ENCODE measurements at regions not wholly inside any gene's neighbourhood (a gene's known extent, or its start where the extent isn't known, plus 50 kb on each side); places are given as distances from the start of the nearest gene placed in this dataset.

- H3K9me3 Mint-ChIP-seq (ENCODE audit: unreplicated experiment) = peaks cover 10% of the 10 kb centered on the region
- no peak for DNase-seq (ENCODE audit: extremely low spot score, unreplicated experiment)
- peaks cover 14% of the 10 kb centered on the region for H3K27me3 Mint-ChIP-seq (ENCODE audit: unreplicated experiment)
- no peak overlapping the region for H3K4me3 Mint-ChIP-seq (ENCODE audit: unreplicated experiment)
- H3K4me1 Mint-ChIP-seq (ENCODE audit: unreplicated experiment) = peaks cover 15% of the 10 kb centered on the region
- no peaks in the 10 kb centered on the region for H3K36me3 Mint-ChIP-seq (ENCODE audit: unreplicated experiment)
- TF ChIP-seq, protein P1, sequence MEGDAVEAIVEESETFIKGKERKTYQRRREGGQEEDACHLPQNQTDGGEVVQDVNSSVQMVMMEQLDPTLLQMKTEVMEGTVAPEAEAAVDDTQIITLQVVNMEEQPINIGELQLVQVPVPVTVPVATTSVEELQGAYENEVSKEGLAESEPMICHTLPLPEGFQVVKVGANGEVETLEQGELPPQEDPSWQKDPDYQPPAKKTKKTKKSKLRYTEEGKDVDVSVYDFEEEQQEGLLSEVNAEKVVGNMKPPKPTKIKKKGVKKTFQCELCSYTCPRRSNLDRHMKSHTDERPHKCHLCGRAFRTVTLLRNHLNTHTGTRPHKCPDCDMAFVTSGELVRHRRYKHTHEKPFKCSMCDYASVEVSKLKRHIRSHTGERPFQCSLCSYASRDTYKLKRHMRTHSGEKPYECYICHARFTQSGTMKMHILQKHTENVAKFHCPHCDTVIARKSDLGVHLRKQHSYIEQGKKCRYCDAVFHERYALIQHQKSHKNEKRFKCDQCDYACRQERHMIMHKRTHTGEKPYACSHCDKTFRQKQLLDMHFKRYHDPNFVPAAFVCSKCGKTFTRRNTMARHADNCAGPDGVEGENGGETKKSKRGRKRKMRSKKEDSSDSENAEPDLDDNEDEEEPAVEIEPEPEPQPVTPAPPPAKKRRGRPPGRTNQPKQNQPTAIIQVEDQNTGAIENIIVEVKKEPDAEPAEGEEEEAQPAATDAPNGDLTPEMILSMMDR (IDR thresholded peaks at IDR 0.05) = no peak
- no peak overlapping the region for H3K27ac Mint-ChIP-seq (ENCODE audit: unreplicated experiment)
These were observed 104.0 kb upstream of the ZNF32 start for GRCh38 chr10:43752682-43753081.

DNA sequence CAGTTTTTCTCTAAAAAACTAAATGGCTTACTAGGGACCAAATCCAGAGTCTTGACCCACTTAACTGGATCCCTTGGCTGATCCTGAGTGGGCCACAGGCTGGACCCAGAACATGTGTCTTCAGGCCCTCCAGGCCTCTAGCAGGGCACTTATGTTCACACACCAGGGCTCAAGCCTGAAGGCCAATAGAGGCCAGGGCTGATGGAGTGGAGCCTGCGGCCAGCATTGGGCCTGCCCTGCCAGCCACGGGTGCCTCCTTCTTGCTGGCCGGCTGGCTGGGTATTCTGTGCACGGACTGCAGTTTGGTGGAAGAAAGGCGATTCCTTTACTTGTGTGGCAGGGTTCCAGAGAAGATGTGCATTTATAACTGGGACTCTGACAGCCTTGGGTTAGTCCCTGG is 103.0 kb upstream of the ZNF32 start:
- Mint-ChIP-seq H3K9me3 (ENCODE audit: unreplicated experiment) (peaks cover 10% of the 10 kb centered on the region), H3K4me3 (ENCODE audit: unreplicated experiment) (no peak overlapping the region), H3K4me1 (ENCODE audit: unreplicated experiment) (peaks cover 15% of the 10 kb centered on the region), H3K27ac (ENCODE audit: unreplicated experiment) (no peak overlapping the region), H3K27me3 (ENCODE audit: unreplicated experiment) (peaks cover 14% of the 10 kb centered on the region), H3K36me3 (ENCODE audit: unreplicated experiment) (no peaks in the 10 kb centered on the region)
- TF ChIP-seq, protein P1 (IDR thresholded peaks at IDR 0.05) = no peak
- DNase-seq (ENCODE audit: extremely low spot score, unreplicated experiment) = no peak

DNA sequence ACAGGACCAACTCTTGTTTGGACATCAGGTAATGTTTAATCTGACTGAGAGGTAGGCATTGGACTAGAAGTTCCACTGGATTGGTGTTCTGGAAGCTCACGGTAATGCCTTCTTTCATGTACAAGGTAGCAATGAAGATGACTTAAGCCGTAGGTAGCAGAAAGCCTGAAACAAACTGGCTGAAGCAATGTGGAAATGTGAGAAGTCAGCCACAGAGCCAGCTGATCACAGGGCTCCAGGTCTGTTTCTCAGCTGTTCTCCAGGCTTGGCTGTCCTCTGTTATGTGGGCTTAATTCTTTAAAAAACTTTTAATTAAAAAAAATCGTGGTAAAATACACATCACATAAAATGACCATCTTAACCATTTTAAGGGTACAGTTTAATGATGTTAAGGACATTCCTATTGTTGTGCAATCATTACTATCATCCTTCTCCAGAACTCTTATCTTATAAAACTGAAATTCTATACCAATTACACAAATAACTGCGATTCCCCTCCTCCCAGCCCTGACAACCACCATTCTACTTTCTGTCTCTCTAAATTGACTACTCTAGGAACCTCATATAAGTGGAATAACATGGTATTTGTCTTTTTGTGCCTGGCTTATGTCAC is 101.4 kb upstream of the ZNF32 start:
- no peak for DNase-seq (ENCODE audit: extremely low spot score, unreplicated experiment)
- Mint-ChIP-seq H3K4me3 (ENCODE audit: unreplicated experiment) (no peak overlapping the region), H3K4me1 (ENCODE audit: unreplicated experiment) (peaks cover 1% of the 10 kb centered on the region), H3K27me3 (ENCODE audit: unreplicated experiment) (peaks cover 14% of the 10 kb centered on the region), H3K27ac (ENCODE audit: unreplicated experiment) (no peak overlapping the region), H3K9me3 (ENCODE audit: unreplicated experiment) (peaks cover 5% of the 10 kb centered on the region), H3K36me3 (ENCODE audit: unreplicated experiment) (no peaks in the 10 kb centered on the region)
- TF ChIP-seq, protein P1 (IDR thresholded peaks at IDR 0.05) = no peak

DNA sequence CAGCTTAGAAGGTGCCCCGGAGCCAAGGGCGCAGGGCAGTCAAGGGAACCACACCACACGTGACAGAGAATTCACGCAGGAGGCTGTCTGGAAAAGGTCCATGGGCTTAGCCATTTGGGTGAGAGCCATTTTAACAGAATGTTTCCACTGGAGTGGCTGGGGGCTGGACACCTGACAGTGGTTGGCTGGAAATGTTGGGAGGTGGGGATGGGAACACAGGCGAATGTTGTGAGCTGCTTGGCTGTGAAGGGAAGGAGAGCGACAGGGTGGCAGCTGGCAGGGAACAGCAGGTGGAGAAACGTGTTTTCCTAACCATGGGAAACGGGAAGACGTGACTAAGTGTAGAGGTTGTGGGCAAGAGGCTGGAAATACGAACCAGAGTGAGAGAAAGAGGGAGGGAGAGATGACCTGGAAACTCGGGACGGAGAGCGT is 100.5 kb upstream of the ZNF32 start:
- no peak for DNase-seq (ENCODE audit: extremely low spot score, unreplicated experiment)
- Mint-ChIP-seq H3K9me3 (ENCODE audit: unreplicated experiment) (no peaks in the 10 kb centered on the region), H3K27me3 (ENCODE audit: unreplicated experiment) (peaks cover 14% of the 10 kb centered on the region), H3K4me3 (ENCODE audit: unreplicated experiment) (no peak overlapping the region), H3K27ac (ENCODE audit: unreplicated experiment) (no peak overlapping the region), H3K4me1 (ENCODE audit: unreplicated experiment) (no peaks in the 10 kb centered on the region), H3K36me3 (ENCODE audit: unreplicated experiment) (no peaks in the 10 kb centered on the region)
- TF ChIP-seq, protein P1 (IDR thresholded peaks at IDR 0.05) = no peak

- DNase-seq (ENCODE audit: extremely low spot score, unreplicated experiment) = no peak
- Mint-ChIP-seq H3K27ac (ENCODE audit: unreplicated experiment) (no peak overlapping the region), H3K9me3 (ENCODE audit: unreplicated experiment) (no peaks in the 10 kb centered on the region), H3K36me3 (ENCODE audit: unreplicated experiment) (no peaks in the 10 kb centered on the region), H3K4me3 (ENCODE audit: unreplicated experiment) (no peak overlapping the region), H3K4me1 (ENCODE audit: unreplicated experiment) (no peaks in the 10 kb centered on the region), H3K27me3 (ENCODE audit: unreplicated experiment) (peaks cover 14% of the 10 kb centered on the region)
- TF ChIP-seq, protein P1 (IDR thresholded peaks at IDR 0.05) = no peak
These were observed 99.9 kb upstream of the ZNF32 start for GRCh38 chr10:43748560-43748959.

All from osteocyte (in vitro differentiated cells).